ENCODE measurements at regions not wholly inside any gene's neighbourhood (a gene's known extent, or its start where the extent isn't known, plus 50 kb on each side); places are given as distances from the start of the nearest gene placed in this dataset.

DNA sequence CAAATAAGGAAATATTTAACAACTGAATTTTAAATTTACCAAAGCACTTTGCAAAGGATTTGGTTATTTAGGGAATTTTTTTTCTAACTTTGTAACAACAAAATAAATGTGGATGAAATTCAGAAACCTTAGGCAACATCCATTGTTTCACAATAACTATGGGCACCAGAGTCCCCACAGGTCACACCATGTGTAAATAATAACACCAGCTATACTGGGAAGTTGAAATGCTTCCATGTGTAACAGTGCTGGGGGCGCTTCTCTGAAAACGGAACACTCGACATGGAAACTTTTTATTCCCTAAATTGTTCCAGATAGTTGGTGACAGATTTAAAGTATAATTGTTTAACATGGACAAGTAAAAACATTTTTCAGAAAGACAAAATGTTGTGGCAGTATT lies 818.6 kb downstream of the TNS3 start:
- Histone ChIP-seq H3K14ac (ENCODE audit: insufficient read length) (no peak overlapping the region), H3K79me2 (ENCODE audit: control insufficient read depth in 1 of 2, insufficient read depth in 2 of 2, low read length in 2 of 2) (no peaks in the 10 kb centered on the region), H3K23me2 (ENCODE audit: low read depth, low read length) (no peaks in the 10 kb centered on the region), H3K4me1 (replicated peaks in 1 of 4; ENCODE audit: control insufficient read depth in 3 of 4, insufficient read depth in 4 of 4, low read length in 3 of 4) (no peaks in the 10 kb centered on the region), H4K5ac (ENCODE audit: insufficient read length, low read depth, low read length) (no peak overlapping the region), H2BK5ac (ENCODE audit: low read depth, low read length) (no peak overlapping the region), H3K27me3 (replicated peaks in 1 of 4; ENCODE audit: control insufficient read depth in 3 of 4, extremely low read depth in 1 of 4, insufficient read depth in 3 of 4, low read length in 3 of 4) (no peaks in the 10 kb centered on the region), H2AK5ac (ENCODE audit: low read depth, low read length) (no peak overlapping the region), H3K56ac (replicated peaks; ENCODE audit: insufficient read length, low read depth, low read length) (no peak overlapping the region), H2BK15ac (ENCODE audit: low read length) (no peak overlapping the region), H3K27ac (ENCODE audit: low read depth, low read length) (no peak overlapping the region), H3K23ac (ENCODE audit: insufficient read length) (no peak overlapping the region), H4K8ac (ENCODE audit: extremely low read depth, insufficient read depth, low read length) (no peak overlapping the region), H4K20me1 (replicated peaks in 1 of 2; ENCODE audit: control insufficient read depth in 1 of 2, insufficient read depth in 2 of 2, low read length in 2 of 2) (no peaks in the 10 kb centered on the region), H3K4ac (replicated peaks; ENCODE audit: insufficient read length, low read depth, low read length) (no peak overlapping the region), H3K79me1 (ENCODE audit: low read depth, low read length) (no peaks in the 10 kb centered on the region), H2BK20ac (ENCODE audit: low read length) (no peak overlapping the region), H2BK12ac (ENCODE audit: low read depth, low read length) (no peak overlapping the region), H3K9ac (replicated peaks in 1 of 4; ENCODE audit: extremely low read depth in 1 of 4, low read depth in 3 of 4, low read length in 3 of 4) (no peak overlapping the region), H3K4me2 (ENCODE audit: insufficient read depth in 1 of 2, low read depth in 2 of 2, low read length in 2 of 2) (no peak overlapping the region), H2AFZ (ENCODE audit: low read length) (no peak overlapping the region), H3K18ac (ENCODE audit: extremely low read depth, low read length) (no peak overlapping the region), H3K9me3 (ENCODE audit: insufficient read depth in 2 of 2, low read depth in 1 of 2, low read length in 1 of 2) (peaks cover 3 to 5% of the 10 kb centered on the region in 2 experiments; a peak in 2 of 4 replicates), H4K91ac (replicated peaks; ENCODE audit: insufficient read length, low read length) (no peak overlapping the region), H3K36me3 (ENCODE audit: control insufficient read depth in 2 of 4, insufficient read depth in 4 of 4, low read length in 3 of 4) (no peaks in the 10 kb centered on the region), H3K4me3 (ENCODE audit: extremely low read depth in 1 of 4, insufficient read depth in 2 of 4, low read depth in 3 of 4, low read length in 4 of 4) (no peak overlapping the region), H2BK120ac (replicated peaks; ENCODE audit: low read depth, low read length) (no peak overlapping the region)
- TF ChIP-seq POU5F1 (IDR thresholded peaks at IDR 0.05; ENCODE audit: low read depth, low read length) (no peak), SIN3A (conservative IDR thresholded peaks at IDR 0.05 in 1 of 2, IDR thresholded peaks at IDR 0.05 in 1 of 2; ENCODE audit: low read depth in 1 of 2, low read length in 2 of 2) (no peak), KDM4A (IDR thresholded peaks at IDR 0.05; ENCODE audit: low read depth, low read length, severe bottlenecking) (no peak), EZH2 (IDR thresholded peaks at IDR 0.05; ENCODE audit: low read depth, low read length, severe bottlenecking) (no peak), TCF12 (IDR thresholded peaks at IDR 0.05; ENCODE audit: low read depth, low read length) (no peak), TBP (IDR thresholded peaks at IDR 0.05; ENCODE audit: low read depth, low read length) (no peak), RXRA (IDR thresholded peaks at IDR 0.05; ENCODE audit: insufficient read depth, low read depth, low read length) (no peak), GTF2F1 (IDR thresholded peaks at IDR 0.05; ENCODE audit: borderline replicate concordance, low read depth, low read length) (no peak), ZNF274 (IDR thresholded peaks at IDR 0.05; ENCODE audit: borderline replicate concordance, extremely low read depth, low read length) (no peak)
- DNase-seq (ENCODE audit: low read depth in 1 of 2, low spot score in 2 of 2) (no peak), FAIRE-seq (no peak)
- WGBS, 2 experiments (ENCODE audit: extremely low coverage in 1 of 2, insufficient coverage in 1 of 2, insufficient read length in 1 of 2, insufficient replicate concordance in 2 of 2, low coverage in 1 of 2, low lambda C conversion rate in 2 of 2, missing lambda C conversion rate in 1 of 2) = 79% methylated on average over 3 of the region's 3 CpGs; no CpG with 5 or more reads in 1 of the 2 experiments
- CTCF ChIA-PET (ENCODE audit: partially characterized antibody) = no interaction called here
- POLR2A ChIA-PET (ENCODE audit: partially characterized antibody) = no interaction called here

Measured in H1 (cell line).